Right ventricle myocardium superior (tissue), 1 donor: ENCODE measurements at regions not wholly inside any gene's neighbourhood (a gene's known extent, or its start where the extent isn't known, plus 50 kb on each side); places are given as distances from the start of the nearest gene placed in this dataset.

Experiments used
- ATAC-seq: fragments of 200-7000 bp; cut with Tn5 transposase; one replicate; pipeline ENCODE4 v1.9.1; 2020; ENCODE audit warnings: mild to moderate bottlenecking; ENCODE audit not compliant: poor library complexity
- DNase-seq: peaks from one replicate; pipeline ENCODE4 v3.0.0-alpha.2; 2020
- intact Hi-C: fragments of 100-400 bp; cut with DNase I; formaldehyde crosslinking; loops from one replicate; pipeline ENCODE4 v1.11.2; 2022
- donor health status: DM: no; HTN: yes; CAD: no; lungs with severe emphysema.

DNA sequence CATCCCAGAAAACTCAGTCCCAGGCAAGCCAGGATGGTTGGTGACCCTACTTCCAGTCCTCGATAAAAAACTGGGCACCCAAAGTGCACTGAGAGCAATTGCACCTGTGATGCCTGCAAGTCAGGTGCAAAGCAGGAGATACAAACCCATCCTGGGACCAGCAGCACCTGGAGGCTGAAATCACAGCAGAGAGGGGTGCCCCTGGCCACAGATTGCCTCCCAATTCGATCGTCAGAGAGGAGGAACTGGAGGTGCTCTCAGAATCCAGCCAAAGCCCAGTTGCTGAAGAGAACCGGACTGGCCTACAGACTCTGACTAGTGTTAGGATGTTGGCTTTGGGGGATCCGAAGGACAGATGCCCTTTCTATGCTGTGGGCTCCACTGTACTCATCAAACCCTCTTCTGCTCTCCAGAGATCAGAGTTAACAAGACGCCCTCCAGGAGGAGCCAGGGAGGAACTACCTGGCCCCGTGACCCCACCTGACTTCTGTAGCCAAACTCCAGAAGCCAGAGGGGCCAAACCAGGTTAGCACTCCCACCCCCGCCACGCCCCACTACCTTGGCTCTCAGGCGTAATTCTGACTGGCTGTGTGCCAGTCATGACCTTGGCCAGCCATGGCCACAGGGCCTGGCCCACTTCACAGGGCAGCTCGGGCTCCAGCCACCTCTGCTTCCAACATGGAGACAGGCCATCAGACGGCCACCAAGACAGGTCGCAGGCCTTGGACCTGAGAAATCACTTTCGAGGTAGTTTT, 284.5 kb upstream of the RTL1 start:
- no peak for ATAC-seq
- intact Hi-C loops = no loop called here

GRCh38 chr14:101188571-101188915, 285.0 kb upstream of the RTL1 start:
- intact Hi-C loops = no loop called here
- DNase-seq (no peak), ATAC-seq (no peak)

More for the DNA sequence above, 284.5 kb upstream of the RTL1 start:
- no peak for DNase-seq

- no peak for ATAC-seq
- DNase-seq = no peak
- intact Hi-C loops = no loop called here
Observed at GRCh38 chr14:101189266-101189665, 285.7 kb upstream of the RTL1 start.

DNA sequence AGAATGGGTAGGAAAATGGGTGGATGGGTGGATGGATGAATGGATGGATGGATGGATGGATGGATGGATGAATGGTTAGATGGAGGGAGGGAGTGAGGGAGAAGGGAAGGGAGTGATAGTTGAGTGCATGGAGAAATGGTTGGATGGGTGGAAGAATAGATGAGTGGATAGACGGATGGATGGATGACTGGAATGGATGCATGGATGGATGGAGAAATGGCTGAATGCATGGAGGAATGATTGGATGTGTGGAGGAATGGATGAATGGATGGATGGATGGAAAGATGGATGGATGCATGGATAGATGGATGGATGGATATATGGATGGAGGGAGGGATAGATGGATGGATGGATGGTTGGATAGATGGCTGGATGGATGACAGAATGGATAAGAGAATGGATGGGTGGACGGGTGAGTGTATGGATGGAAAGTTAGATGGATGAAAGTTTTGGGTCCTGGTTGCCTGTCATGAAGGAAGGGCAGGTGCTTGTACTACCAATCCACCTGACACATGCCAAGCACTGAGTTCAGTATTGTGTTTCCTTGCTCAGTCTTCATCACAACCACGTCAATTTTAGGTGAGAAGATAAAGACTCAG, 286.5 kb upstream of the RTL1 start:
- ATAC-seq = no peak
- intact Hi-C loops = no loop called here

DNA sequence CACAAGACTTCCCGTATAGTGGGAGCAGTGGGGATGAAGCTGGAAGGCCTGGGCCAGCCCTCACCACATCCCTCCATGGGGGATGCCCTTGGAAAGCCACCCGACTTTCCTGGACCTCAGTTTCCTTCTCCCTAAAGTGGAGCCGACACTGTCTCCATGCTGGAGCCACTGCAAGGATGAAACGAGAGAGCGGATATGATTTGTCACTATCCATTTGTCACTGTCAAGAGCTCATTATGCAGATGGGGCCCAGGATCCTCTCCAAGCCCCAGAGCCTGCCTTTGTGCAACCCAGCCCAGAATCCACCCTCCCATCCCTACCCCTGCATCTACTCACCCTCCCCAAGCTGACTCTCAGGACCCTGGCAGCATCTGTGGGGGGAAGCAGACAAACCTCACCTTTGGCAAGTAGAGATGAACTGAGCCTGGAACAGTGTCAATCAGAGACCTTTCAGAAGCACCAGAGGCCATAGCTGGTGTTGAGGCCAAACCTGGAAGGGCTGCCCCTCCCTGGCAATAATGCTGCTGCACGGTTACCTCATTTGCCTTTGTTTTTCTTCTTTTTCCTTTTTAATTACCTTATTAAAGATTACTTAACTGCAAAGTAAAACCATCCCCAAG, 287.7 kb upstream of the RTL1 start:
- DNase-seq = no peak
- ATAC-seq = no peak
- intact Hi-C loops = no loop called here

More for the DNA sequence above, 286.5 kb upstream of the RTL1 start:
- DNase-seq = no peak

DNA sequence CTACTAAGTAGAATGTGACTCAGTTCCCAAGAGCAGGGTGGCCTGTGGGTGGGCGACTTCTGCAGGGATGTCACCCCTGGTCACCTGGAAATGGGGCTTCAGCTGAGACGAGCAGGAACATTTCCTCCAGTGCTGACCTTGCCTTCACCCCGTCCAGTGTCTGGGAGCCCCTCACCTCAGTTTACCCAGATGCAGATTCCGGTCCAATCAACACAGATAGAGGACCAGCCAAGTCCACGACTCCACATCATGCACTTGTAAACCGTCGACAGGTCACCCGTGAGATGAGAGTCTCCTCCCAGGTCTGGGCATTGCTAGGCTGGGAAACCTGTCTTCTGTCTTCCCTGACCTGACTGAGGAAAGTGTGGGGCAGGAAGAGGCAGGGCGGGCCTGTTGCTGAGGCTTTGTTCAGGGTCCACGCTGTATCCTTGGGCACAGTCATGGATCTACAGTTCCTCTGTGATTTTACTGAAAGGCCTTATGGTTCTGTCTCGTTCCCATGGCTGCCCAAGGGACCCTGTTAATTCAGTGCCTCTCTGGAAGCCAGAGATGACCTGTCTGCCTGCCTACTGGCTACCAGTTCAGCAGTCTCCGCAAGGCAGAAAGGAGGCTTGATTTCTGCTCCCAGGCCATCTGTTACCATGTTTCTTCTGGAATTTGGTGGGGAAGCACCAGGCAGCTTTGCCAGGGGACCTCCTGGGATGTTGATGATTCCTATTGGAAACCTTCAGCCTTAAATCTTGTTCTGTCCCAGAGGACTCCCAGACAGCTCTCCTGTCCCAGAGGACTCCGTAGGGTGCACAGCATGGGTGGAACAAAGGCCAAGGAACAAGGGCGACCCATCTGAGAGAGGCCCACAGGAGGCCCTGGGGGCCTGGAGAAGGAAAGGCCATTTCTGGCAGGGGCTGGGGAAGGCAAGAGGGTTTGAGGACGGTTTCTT, 288.5 kb upstream of the RTL1 start:
- intact Hi-C loops = no loop called here
- DNase-seq (no peak), ATAC-seq (no peak)

DNA sequence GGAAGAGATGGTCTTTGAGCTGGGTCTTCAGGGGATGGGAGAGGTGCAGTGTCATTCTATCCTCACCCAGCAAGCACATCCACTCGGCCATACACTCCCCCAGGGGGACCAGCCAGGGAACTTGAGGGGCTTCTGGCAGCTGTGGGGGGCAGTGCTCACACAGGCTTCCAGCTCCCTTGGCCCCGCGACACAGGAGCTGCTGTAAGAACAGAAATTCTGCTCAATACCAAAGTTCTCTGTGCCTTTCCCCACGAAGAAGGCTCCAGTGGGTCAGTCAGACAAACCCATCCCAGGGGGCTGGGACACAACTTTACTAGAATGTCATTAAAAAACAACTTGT, 289.1 kb upstream of the RTL1 start:
- intact Hi-C loops = no loop called here
- no peak for DNase-seq
- ATAC-seq = no peak

- intact Hi-C loops = no loop called here
- ATAC-seq = no peak
- DNase-seq = no peak
Observed at GRCh38 chr14:101193106-101193844, 289.8 kb upstream of the RTL1 start.

DNA sequence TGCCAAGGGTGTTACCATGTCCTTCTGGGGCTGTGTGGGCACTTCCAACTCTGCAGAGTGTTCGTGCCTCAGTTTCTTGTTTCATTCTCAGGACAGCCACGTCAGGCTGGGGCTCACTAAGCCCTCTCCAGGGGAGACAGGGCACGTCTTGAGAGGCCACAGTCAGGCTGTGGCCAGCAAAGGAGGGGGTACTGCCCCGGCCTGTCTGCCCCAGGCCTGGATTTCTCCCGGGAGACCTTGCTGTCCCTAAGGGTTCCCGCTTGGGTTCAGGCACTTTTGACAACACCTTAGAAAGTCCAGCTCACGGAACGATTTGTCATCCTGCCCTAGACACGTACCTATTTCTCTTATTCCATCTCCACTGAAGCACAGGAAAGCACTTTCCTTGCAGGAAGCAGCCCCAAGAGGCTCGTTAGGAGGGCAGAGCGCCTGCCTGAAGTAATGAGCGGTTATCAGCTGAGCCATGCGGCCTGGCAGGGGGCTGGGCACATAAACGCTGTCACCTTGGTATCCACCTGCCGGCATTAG, 290.4 kb upstream of the RTL1 start:
- DNase-seq (no peak), ATAC-seq (no peak)
- intact Hi-C loops = no loop called here

- intact Hi-C loops = no loop called here
- ATAC-seq (no peak), DNase-seq (no peak)
Observed at GRCh38 chr14:101194373-101195308, 291.1 kb upstream of the RTL1 start.

- ATAC-seq (no peak), DNase-seq (no peak)
Observed at GRCh38 chr14:101195309-101195901, 291.9 kb upstream of the RTL1 start.

GRCh38 chr14:101196051-101196712, 292.7 kb upstream of the RTL1 start:
- DNase-seq (no peak), ATAC-seq (no peak)
- intact Hi-C loops = no loop called here

More at GRCh38 chr14:101195309-101195901, 291.9 kb upstream of the RTL1 start:
- intact Hi-C loops = no loop called here

GRCh38 chr14:101196795-101197590, 293.5 kb upstream of the RTL1 start:
- DNase-seq (no peak), ATAC-seq (no peak)
- intact Hi-C loops = no loop called here

DNA sequence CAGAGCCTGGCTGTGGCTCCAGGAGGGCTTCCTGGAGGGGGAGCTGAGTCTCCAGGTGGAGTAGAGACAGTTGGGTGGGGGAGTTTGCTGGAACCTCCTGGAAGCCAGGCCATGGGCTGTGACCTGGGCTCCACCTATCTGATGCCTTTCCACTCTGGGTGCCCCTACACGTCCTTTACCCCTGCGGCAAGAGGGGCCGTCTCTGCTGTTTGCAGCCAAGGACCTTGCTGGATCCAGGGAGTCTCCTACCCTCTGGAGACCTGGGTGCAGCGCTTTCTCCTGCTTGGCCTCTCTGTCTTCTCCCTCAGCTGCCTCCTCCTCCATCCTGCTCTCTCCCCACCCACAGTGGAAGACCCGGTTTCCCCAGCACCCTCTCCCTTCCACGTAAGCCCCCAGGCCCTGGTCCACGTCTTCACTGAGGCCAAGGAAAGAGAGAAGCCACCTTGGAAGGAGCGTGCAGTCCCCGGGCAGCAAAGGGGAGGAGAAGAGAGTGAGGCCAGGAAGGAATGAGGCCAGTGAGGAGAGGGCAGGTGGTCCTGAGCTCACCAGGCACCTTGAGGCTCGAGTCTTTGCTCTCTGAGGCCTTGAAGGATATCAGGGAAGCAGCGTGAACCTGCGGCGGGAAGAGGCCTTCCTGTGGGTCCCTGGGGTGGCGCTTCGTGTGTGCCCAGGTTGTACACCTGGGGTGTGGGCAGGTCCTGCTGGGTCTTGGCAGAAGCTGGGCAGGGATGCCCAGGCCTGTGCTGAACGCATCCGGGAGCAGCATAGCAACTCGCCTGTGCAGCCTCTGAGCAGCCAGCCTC, 294.3 kb upstream of the RTL1 start:
- ATAC-seq (no peak), DNase-seq (no peak)
- intact Hi-C loops = no loop called here

GRCh38 chr14:101198398-101199027, 295.0 kb upstream of the RTL1 start:
- intact Hi-C loops = no loop called here
- no peak for ATAC-seq
- DNase-seq = no peak
